Astrocyte of the spinal cord (primary cell): ENCODE measurements at regions not wholly inside any gene's neighbourhood (a gene's known extent, or its start where the extent isn't known, plus 50 kb on each side); places are given as distances from the start of the nearest gene placed in this dataset.
A peak's percentile ranks its signal among the peaks of the same experiment; 100 is the strongest.

Experiments used
- DNase-seq: peaks from one replicate; pipeline ENCODE4 v3.0.0; 2011; ENCODE audit warnings: low read depth, low spot score
- H3K4me3 ChIP-seq: 2 replicates; pipeline ENCODE4 v1.5.1; 2011; ENCODE audit warnings: low read depth, mild to moderate bottlenecking, low read length, moderate library complexity
- in situ Hi-C: cut with HindIII; loops from 2 replicates; pipeline ENCODE4 v1.10.0; 2017; ENCODE audit warnings: low sequenced_read_pairs
- TF ChIP-seq, protein P1 (sequence below): IDR thresholded peaks from 2 replicates; pipeline ENCODE4 v1.5.1; 2012; ENCODE audit warnings: low read depth, mild to moderate bottlenecking, low read length, inconsistent platforms

DNA sequence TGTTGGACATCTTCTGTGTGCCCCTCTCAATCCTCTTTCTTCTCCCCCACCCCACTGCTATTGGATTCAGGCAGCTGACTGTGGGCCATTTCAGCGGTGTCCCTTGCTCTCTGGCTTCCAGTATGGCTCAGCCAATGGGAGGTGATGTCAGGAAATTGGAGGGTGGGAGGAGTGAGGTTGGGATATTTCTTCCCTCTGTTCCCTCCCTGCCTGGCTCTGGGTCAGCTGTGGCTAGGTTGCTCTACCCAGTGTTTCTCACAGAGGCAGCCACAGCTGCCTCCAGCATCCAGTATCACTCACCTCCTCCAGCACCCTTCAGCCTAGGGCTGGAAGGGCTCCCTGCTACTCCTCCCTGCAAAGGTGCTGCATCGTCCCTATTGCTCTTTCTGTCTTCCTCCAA lies 423.5 kb downstream of the MIAT start:
- TF ChIP-seq, protein P1, sequence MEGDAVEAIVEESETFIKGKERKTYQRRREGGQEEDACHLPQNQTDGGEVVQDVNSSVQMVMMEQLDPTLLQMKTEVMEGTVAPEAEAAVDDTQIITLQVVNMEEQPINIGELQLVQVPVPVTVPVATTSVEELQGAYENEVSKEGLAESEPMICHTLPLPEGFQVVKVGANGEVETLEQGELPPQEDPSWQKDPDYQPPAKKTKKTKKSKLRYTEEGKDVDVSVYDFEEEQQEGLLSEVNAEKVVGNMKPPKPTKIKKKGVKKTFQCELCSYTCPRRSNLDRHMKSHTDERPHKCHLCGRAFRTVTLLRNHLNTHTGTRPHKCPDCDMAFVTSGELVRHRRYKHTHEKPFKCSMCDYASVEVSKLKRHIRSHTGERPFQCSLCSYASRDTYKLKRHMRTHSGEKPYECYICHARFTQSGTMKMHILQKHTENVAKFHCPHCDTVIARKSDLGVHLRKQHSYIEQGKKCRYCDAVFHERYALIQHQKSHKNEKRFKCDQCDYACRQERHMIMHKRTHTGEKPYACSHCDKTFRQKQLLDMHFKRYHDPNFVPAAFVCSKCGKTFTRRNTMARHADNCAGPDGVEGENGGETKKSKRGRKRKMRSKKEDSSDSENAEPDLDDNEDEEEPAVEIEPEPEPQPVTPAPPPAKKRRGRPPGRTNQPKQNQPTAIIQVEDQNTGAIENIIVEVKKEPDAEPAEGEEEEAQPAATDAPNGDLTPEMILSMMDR: no peak
- no peak overlapping the region for H3K4me3 ChIP-seq
- in situ Hi-C loops: no loop called here
- DNase-seq: no peak

DNA sequence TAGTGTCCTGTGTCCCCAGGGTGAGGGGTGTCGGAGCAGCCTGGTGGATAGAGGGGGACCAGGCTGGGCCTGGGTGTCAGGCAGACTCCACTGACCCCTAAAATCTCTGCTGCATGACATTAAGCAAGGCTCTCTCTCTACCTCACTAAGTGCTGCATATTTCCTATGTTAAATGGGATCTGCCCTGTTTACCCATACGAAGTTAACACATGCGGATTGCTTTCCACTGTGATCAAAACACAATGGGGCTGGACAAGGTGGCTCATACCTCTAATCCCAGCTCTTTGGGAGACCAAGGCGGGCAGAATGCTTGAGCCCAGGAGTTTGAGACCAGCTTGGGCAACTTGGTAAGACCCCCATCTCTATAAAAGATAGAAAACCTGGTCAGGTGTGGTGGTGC lies 426.2 kb downstream of the MIAT start:
- TF ChIP-seq, protein P1: no peak
- H3K4me3 ChIP-seq: no peak overlapping the region
- in situ Hi-C loops: no loop called here
- DNase-seq: no peak

DNA sequence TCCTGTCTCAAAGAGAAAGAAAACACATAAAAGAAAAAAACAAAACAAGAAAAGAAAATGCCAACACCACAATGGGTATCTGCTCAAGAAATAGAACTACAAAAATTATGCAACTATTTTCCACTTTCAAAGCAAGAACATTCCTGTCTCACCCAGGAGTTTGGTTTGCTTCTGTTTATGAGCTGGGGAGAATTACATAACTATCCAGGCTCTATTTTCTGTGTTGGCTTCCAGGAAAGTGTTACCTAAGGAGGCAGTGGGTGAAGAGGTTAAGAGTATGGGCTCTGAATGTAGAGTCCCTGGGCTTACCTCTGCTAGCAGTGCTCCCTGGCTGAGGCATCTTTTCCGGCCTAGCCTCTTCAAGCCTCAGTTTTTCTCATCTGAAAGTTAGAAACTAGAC lies 426.7 kb downstream of the MIAT start:
- in situ Hi-C loops: no loop called here
- no peak overlapping the region for H3K4me3 ChIP-seq
- DNase-seq: no peak
- TF ChIP-seq, protein P1: no peak

DNA sequence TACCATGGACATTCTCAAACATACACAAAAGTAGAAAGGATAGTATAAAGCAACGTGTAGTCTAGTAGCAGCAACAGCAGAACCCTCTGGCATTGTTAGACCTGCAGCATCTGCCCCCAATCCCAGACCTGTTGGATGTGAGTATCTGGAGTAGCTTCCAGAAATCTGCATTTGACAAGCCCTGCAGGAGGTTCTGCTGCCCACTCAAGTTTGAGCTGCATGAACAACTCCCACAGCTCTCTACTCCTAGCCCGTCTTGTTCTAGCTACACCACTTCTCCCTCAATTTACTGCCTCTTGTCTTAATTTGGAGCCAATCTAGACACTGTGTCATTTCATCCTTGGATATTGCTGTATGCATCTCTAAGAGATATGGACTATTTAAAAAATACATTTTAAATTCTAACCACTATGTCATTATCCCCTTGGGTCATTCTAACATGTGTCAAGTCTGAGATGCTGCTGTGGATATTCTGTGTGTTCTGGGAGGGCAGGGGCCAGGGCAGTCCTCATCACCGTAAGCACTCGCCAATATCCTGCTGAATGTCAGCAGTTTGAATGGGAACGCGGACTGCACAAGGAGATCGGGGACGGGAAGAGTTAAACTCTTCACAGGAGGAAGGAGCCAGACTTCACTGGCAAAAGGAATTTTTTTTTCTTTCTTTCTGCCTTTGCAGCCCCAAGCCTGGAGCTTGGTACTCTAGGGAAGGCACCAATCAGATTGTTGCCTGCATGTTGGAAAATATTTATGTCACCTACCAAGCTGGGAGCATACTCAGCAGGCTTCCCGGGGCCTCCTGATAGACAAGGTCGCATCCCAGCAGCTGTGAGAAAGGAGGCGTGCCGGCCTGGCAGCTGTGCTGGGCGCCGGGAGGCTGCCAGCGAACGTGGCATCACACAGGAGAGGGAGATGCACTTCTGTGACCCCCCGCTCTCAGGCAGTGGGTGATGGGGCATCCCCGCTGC lies 429.0 kb downstream of the MIAT start:
- H3K4me3 ChIP-seq: no peak overlapping the region
- in situ Hi-C loops: no loop called here
- no peak for DNase-seq
- TF ChIP-seq, protein P1: no peak

DNA sequence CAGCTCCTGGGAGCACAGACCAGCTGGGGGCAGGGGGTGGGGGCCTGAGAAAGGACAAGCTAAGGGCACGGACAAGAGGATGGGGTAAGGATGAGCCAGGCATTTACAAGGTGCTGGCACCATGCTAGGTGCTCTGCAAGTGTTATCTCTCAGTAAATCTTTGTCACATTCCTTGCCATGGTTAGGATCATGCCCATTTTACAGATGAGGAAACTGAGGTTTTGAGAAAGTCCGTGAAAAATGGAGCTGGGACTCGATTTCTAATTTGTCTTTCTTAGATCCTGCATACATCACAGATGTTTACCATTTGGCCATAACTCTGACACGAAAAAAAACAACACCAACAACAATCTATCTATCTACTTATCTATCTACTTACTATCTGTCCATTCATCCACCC lies 429.7 kb downstream of the MIAT start:
- H3K4me3 ChIP-seq: no peak overlapping the region

DNA sequence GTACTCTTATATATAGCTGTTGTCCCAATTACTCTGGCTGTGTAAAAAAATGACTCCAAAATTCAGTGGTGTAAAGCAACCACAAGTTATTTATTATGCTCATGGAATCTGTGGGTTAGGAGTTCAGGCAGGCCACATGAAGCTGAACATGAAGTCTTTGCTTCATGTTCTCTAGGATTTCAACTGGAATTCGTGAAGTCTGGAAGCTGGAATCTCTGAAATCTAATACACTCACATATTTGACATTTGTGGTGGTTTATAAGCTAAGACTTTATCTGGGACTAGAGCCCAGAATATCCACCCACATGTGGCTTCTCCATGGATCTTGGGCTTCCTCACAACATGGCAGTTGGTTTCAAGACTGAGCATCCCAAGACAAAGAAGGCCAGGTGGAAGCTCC lies 430.6 kb downstream of the MIAT start:
- H3K4me3 ChIP-seq: no peak overlapping the region
- DNase-seq: peak; percentile 45
- TF ChIP-seq, protein P1: no peak
- in situ Hi-C loops: no loop called here

More for the DNA sequence above, 429.7 kb downstream of the MIAT start:
- DNase-seq: no peak
- in situ Hi-C loops: no loop called here
- TF ChIP-seq, protein P1: no peak
